ENCODE measurements at regions not wholly inside any gene's neighbourhood (a gene's known extent, or its start where the extent isn't known, plus 50 kb on each side); places are given as distances from the start of the nearest gene placed in this dataset.
"Not testable (repeated sequence)": the region's sequence is repeated elsewhere in the genome, so short reads cannot be mapped to it uniquely, and the experiment has no call there.

- BruUV-seq (replicated peaks) = no TSS peak
- intact Hi-C loops (cut with micrococcal nuclease) = no loop called here
- Histone ChIP-seq H3K9me2 (replicated peaks; ENCODE audit: low read length) (no peaks in the 10 kb centered on the region), H3K27ac (ENCODE audit: low read length) (peak overlapping the region; percentile 65), H3K4me3 (ENCODE audit: low read length) (no peak overlapping the region), H3K4me2 (ENCODE audit: low read length) (0 out of 2 replicates have a peak overlapping the region, but pooled peaks have one; percentile 32), H3K4me1 (ENCODE audit: insufficient read depth, low read length) (peaks cover 19% of the 10 kb centered on the region), H3K27me3 (ENCODE audit: low read length) (no peaks in the 10 kb centered on the region), H2AFZ (ENCODE audit: low read length) (0 out of 2 replicates have a peak overlapping the region, but pooled peaks have one; percentile 11), H3K9me3 (ENCODE audit: low read length) (no peaks in the 10 kb centered on the region), H3F3A (ENCODE audit: low read length, unreplicated experiment) (no peaks in the 10 kb centered on the region), H3K79me2 (ENCODE audit: low read length) (no peaks in the 10 kb centered on the region), H3K9ac (ENCODE audit: low read length) (no peak overlapping the region), H3K36me3 (ENCODE audit: low read depth, low read length) (no peaks in the 10 kb centered on the region), H4K20me1 (ENCODE audit: low read length) (no peaks in the 10 kb centered on the region)
- no peak for ATAC-seq
- no peak for DNase-seq
- POLR2A ChIA-PET (ENCODE audit: unreplicated experiment) = no interaction called here
- no peak for TF ChIP-seq EZH2 (IDR thresholded peaks at IDR 0.05; ENCODE audit: low read length, unreplicated experiment)
- TF ChIP-seq EZH2phosphoT487 (IDR thresholded peaks at IDR 0.05; ENCODE audit: borderline replicate concordance, low read length) = no peak
- CTCF ChIA-PET = no interaction called here
These were observed 66.3 kb upstream of the RASGRF1 start for GRCh38 chr15:79156704-79157375.

DNA sequence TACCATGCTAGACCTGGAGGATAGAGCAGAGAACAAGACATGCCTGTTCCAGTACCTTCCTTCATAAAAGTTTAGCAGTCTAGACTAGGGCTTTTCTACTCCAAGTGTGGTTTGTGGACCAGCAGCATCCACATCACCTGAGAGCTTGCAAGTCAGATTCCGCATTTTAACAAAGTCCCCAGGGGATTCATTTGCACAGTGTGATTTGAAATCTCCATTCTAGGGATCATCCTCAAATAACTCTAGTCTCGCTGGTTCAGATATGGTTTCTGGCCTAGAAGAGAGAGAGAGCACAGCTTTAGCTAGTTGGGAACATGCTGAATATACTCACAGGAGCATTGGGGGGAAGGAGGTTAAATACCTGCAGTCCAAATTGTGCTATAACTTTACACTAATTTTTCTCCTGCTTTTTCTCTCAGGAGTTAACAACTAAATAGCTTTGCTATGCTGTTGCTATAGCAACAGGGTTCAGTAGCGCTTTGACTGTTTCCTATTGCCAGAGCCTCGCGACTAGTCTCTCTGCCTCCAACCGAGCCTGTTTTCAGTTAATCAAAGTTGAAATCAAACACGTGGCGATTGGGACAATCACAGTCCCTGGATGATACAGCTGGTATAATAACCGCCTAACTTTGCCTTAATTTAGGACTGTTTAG is 64.0 kb upstream of the RASGRF1 start:
- no peaks in the 10 kb centered on the region for H3K9me2 ChIP-seq (replicated peaks; ENCODE audit: low read length)
- H3K4me3 ChIP-seq (ENCODE audit: low read length) = no peak overlapping the region
- intact Hi-C loops (cut with micrococcal nuclease) = no loop called here
- H3F3A ChIP-seq (ENCODE audit: low read length, unreplicated experiment) = no peaks in the 10 kb centered on the region
- no peak overlapping the region for H3K27ac ChIP-seq (ENCODE audit: low read length)
- H3K79me2 ChIP-seq (ENCODE audit: low read length) = no peaks in the 10 kb centered on the region
- no peak overlapping the region for H3K9ac ChIP-seq (ENCODE audit: low read length)
- POLR2A ChIA-PET (ENCODE audit: unreplicated experiment) = no interaction called here
- no TSS peak for BruUV-seq (replicated peaks)
- H3K9me3 ChIP-seq (ENCODE audit: low read length) = no peaks in the 10 kb centered on the region
- CTCF ChIA-PET = no interaction called here
- no peak overlapping the region for H3K4me2 ChIP-seq (ENCODE audit: low read length)
- TF ChIP-seq, protein P1, sequence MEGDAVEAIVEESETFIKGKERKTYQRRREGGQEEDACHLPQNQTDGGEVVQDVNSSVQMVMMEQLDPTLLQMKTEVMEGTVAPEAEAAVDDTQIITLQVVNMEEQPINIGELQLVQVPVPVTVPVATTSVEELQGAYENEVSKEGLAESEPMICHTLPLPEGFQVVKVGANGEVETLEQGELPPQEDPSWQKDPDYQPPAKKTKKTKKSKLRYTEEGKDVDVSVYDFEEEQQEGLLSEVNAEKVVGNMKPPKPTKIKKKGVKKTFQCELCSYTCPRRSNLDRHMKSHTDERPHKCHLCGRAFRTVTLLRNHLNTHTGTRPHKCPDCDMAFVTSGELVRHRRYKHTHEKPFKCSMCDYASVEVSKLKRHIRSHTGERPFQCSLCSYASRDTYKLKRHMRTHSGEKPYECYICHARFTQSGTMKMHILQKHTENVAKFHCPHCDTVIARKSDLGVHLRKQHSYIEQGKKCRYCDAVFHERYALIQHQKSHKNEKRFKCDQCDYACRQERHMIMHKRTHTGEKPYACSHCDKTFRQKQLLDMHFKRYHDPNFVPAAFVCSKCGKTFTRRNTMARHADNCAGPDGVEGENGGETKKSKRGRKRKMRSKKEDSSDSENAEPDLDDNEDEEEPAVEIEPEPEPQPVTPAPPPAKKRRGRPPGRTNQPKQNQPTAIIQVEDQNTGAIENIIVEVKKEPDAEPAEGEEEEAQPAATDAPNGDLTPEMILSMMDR (conservative IDR thresholded peaks at IDR 0.05; ENCODE audit: low read depth, low read length) = no peak
- TF ChIP-seq EZH2 (IDR thresholded peaks at IDR 0.05; ENCODE audit: low read length, unreplicated experiment) (no peak), EZH2phosphoT487 (IDR thresholded peaks at IDR 0.05; ENCODE audit: borderline replicate concordance, low read length) (no peak)
- H3K36me3 ChIP-seq (ENCODE audit: low read depth, low read length) = no peaks in the 10 kb centered on the region
- no peaks in the 10 kb centered on the region for H4K20me1 ChIP-seq (ENCODE audit: low read length)
- peaks cover 19% of the 10 kb centered on the region for H3K4me1 ChIP-seq (ENCODE audit: insufficient read depth, low read length)
- H3K27me3 ChIP-seq (ENCODE audit: low read length) = no peaks in the 10 kb centered on the region
- DNase-seq (no peak), ATAC-seq (no peak)
- no peak overlapping the region for H2AFZ ChIP-seq (ENCODE audit: low read length)

GRCh38 chr15:79144290-79144689 is 53.7 kb upstream of the RASGRF1 start:
- H2AFZ ChIP-seq (ENCODE audit: low read length); CTCF ChIA-PET; H3F3A ChIP-seq (ENCODE audit: low read length, unreplicated experiment); H3K4me1 ChIP-seq (ENCODE audit: insufficient read depth, low read length); POLR2A ChIA-PET (ENCODE audit: unreplicated experiment); H3K9me3 ChIP-seq (ENCODE audit: low read length); intact Hi-C loops (cut with micrococcal nuclease); H3K36me3 ChIP-seq (ENCODE audit: low read depth, low read length); H3K4me3 ChIP-seq (ENCODE audit: low read length); ATAC-seq; DNase-seq; H3K27ac ChIP-seq (ENCODE audit: low read length); H3K9me2 ChIP-seq (replicated peaks; ENCODE audit: low read length); H3K27me3 ChIP-seq (ENCODE audit: low read length); BruUV-seq (replicated peaks); H3K79me2 ChIP-seq (ENCODE audit: low read length); H3K4me2 ChIP-seq (ENCODE audit: low read length); H3K9ac ChIP-seq (ENCODE audit: low read length); H4K20me1 ChIP-seq (ENCODE audit: low read length): not testable (repeated sequence)
